Loucy (cell line): ENCODE measurements at regions not wholly inside any gene's neighbourhood (a gene's known extent, or its start where the extent isn't known, plus 50 kb on each side); places are given as distances from the start of the nearest gene placed in this dataset.

ENCODE experiments used
- H2AFZ ChIP-seq: fragments of 200-600 bp; sonication (generic); 2 replicates; pipeline ENCODE4 v1.6.0; 2016; ENCODE audit warnings: antibody characterized with exemption, mild to moderate bottlenecking, low read length, moderate library complexity
- H3F3A ChIP-seq: fragments of 200-600 bp; 2 replicates; pipeline ENCODE4 v1.6.0; 2016; ENCODE audit warnings: antibody characterized with exemption, low read depth, mild to moderate bottlenecking
- H3K27me3 ChIP-seq: fragments of 200-600 bp; sonication (generic); 2 replicates; pipeline ENCODE4 v1.6.1; 2014; ENCODE audit warnings: low read length, mild to moderate bottlenecking; ENCODE audit not compliant: insufficient read depth, poor library complexity, severe bottlenecking
- H3K36me3 ChIP-seq: fragments of 200-600 bp; sonication (generic); 2 replicates; pipeline ENCODE4 v1.6.1; 2016; ENCODE audit warnings: low read length; ENCODE audit not compliant: insufficient read depth
- H3K4me1 ChIP-seq: fragments of 200-600 bp; sonication (generic); 2 replicates; pipeline ENCODE4 v1.5.1; 2014; ENCODE audit warnings: low read length, mild to moderate bottlenecking; ENCODE audit not compliant: insufficient read depth, poor library complexity, severe bottlenecking
- H3K4me2 ChIP-seq: fragments of 200-600 bp; sonication (generic); 2 replicates; pipeline ENCODE4 v1.6.0; 2014; ENCODE audit warnings: antibody characterized with exemption, low read length, low read depth, mild to moderate bottlenecking; ENCODE audit not compliant: poor library complexity, severe bottlenecking
- H3K4me3 ChIP-seq: fragments of 200-600 bp; sonication (generic); 2 replicates; pipeline ENCODE4 v1.5.1; 2014; ENCODE audit warnings: low read length, mild to moderate bottlenecking, mixed read lengths; ENCODE audit not compliant: poor library complexity, severe bottlenecking
- H3K79me2 ChIP-seq: fragments of 200-600 bp; sonication (generic); 2 replicates; pipeline ENCODE4 v1.6.1; 2014; ENCODE audit warnings: low read length; ENCODE audit not compliant: insufficient read depth
- H3K9ac ChIP-seq: fragments of 200-600 bp; sonication (generic); 2 replicates; pipeline ENCODE4 v1.6.0; 2014; ENCODE audit warnings: mild to moderate bottlenecking, low read depth, low read length, moderate library complexity; ENCODE audit not compliant: poor library complexity, severe bottlenecking
- H3K9me2 ChIP-seq: fragments of 200-600 bp; sonication (generic); replicated peaks from 2 replicates; pipeline ENCODE4 v1.6.1; 2016; ENCODE audit warnings: low read depth, low read length, mixed read lengths
- H3K9me3 ChIP-seq: fragments of 200-600 bp; sonication (generic); 2 replicates; pipeline ENCODE4 v1.6.1; 2014; ENCODE audit warnings: mild to moderate bottlenecking, antibody characterized with exemption, low read length, low read depth; ENCODE audit not compliant: insufficient read depth
- H4K20me1 ChIP-seq: fragments of 200-600 bp; sonication (generic); 2 replicates; pipeline ENCODE4 v1.6.0; 2014; ENCODE audit warnings: antibody characterized with exemption, low read length, mild to moderate bottlenecking; ENCODE audit not compliant: insufficient read depth, poor library complexity, severe bottlenecking
- EZH2phosphoT487 ChIP-seq: fragments of 200-600 bp; IDR thresholded peaks from 2 replicates; pipeline ENCODE4 v1.6.1; 2018; ENCODE audit warnings: antibody characterized with exemption, mild to moderate bottlenecking, moderate library complexity, borderline replicate concordance
- TF ChIP-seq, protein P1 (sequence below): fragments of 200-600 bp; sonication (generic); conservative IDR thresholded peaks from 2 replicates; pipeline ENCODE4 v1.5.1; 2014; ENCODE audit warnings: mild to moderate bottlenecking, antibody characterized with exemption, low read length

DNA sequence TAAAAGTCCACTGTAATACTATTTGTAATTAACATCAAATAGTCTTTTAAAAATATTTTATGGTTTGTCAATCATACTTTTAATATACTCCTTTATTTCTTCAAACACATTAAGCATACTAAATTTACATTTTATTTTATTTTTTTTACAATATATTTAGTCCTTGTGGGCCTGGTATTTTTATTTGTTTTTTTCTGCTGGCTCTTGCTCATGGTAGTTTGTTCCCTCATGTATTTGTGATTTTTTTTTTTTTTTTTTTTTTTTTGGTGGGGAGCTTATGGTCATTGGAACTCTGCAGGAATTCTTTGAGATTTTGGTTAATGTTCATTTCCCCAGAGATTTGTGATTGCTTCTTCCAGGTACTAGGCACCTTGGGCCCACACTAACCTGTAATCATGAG lies 185.5 kb downstream of the PDGFRA start:
- Histone ChIP-seq H3K4me2 (no peak overlapping the region), H3K4me1 (no peaks in the 10 kb centered on the region), H3K4me3 (no peak overlapping the region), H3K27me3 (no peaks in the 10 kb centered on the region), H3K9me2 (no peaks in the 10 kb centered on the region), H4K20me1 (no peaks in the 10 kb centered on the region), H3F3A (no peaks in the 10 kb centered on the region), H2AFZ (no peak overlapping the region), H3K9ac (no peak overlapping the region), H3K36me3 (no peaks in the 10 kb centered on the region), H3K79me2 (no peaks in the 10 kb centered on the region), H3K9me3 (no peaks in the 10 kb centered on the region)
- TF ChIP-seq, protein P1, sequence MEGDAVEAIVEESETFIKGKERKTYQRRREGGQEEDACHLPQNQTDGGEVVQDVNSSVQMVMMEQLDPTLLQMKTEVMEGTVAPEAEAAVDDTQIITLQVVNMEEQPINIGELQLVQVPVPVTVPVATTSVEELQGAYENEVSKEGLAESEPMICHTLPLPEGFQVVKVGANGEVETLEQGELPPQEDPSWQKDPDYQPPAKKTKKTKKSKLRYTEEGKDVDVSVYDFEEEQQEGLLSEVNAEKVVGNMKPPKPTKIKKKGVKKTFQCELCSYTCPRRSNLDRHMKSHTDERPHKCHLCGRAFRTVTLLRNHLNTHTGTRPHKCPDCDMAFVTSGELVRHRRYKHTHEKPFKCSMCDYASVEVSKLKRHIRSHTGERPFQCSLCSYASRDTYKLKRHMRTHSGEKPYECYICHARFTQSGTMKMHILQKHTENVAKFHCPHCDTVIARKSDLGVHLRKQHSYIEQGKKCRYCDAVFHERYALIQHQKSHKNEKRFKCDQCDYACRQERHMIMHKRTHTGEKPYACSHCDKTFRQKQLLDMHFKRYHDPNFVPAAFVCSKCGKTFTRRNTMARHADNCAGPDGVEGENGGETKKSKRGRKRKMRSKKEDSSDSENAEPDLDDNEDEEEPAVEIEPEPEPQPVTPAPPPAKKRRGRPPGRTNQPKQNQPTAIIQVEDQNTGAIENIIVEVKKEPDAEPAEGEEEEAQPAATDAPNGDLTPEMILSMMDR = no peak
- no peak for TF ChIP-seq EZH2phosphoT487

- no peaks in the 10 kb centered on the region for H3K9me3 ChIP-seq
- H3K27me3 ChIP-seq = no peaks in the 10 kb centered on the region
- TF ChIP-seq, protein P1 = no peak
- TF ChIP-seq EZH2phosphoT487 = no peak
- H3K36me3 ChIP-seq = no peaks in the 10 kb centered on the region
- H4K20me1 ChIP-seq = no peaks in the 10 kb centered on the region
- no peaks in the 10 kb centered on the region for H3F3A ChIP-seq
- H3K79me2 ChIP-seq = no peaks in the 10 kb centered on the region
- no peak overlapping the region for H2AFZ ChIP-seq
- H3K4me3 ChIP-seq = no peak overlapping the region
- H3K4me1 ChIP-seq = no peaks in the 10 kb centered on the region
- no peaks in the 10 kb centered on the region for H3K9me2 ChIP-seq
- H3K4me2 ChIP-seq = no peak overlapping the region
- H3K9ac ChIP-seq = no peak overlapping the region
Observed at GRCh38 chr4:54417476-54417875, 188.4 kb downstream of the PDGFRA start.

DNA sequence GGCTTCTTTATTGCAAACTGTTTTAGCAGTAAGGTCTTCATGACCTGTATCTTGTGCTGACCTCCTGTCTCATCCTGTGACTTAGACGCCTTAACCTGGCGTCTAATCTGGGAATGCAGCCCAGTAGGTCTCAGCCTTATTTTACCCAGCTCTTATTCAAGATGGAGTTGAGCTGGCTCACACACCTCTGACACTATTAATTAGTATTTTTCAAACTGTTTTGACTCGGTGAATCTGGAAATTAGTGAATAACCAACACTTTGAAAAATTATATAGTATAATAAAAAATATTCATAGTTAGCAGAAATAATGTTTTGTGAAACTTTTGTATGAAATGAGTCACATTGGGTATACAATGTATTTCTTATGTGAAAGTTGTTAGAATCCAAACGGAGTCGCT lies 189.4 kb downstream of the PDGFRA start:
- no peaks in the 10 kb centered on the region for H3K9me2 ChIP-seq
- H3K27me3 ChIP-seq = no peaks in the 10 kb centered on the region
- H3K9ac ChIP-seq = no peak overlapping the region
- H3K79me2 ChIP-seq = no peaks in the 10 kb centered on the region
- H2AFZ ChIP-seq = no peak overlapping the region
- H3K4me1 ChIP-seq = no peaks in the 10 kb centered on the region
- H3K9me3 ChIP-seq = no peaks in the 10 kb centered on the region
- H4K20me1 ChIP-seq = no peaks in the 10 kb centered on the region
- H3K36me3 ChIP-seq = no peaks in the 10 kb centered on the region
- no peak overlapping the region for H3K4me3 ChIP-seq
- no peak overlapping the region for H3K4me2 ChIP-seq
- no peaks in the 10 kb centered on the region for H3F3A ChIP-seq
- TF ChIP-seq, protein P1 = no peak
- TF ChIP-seq EZH2phosphoT487 = no peak
